HEK293T (cell line): ENCODE measurements at regions not wholly inside any gene's neighbourhood (a gene's known extent, or its start where the extent isn't known, plus 50 kb on each side); places are given as distances from the start of the nearest gene placed in this dataset.
"Not testable (repeated sequence)": the region's sequence is repeated elsewhere in the genome, so short reads cannot be mapped to it uniquely, and the experiment has no call there.

Experiments
- CTCF ChIA-PET: fragments of 350-600 bp; formaldehyde crosslinking; extraction: SDS; loops from one replicate; lab custom pipeline; 2021; ENCODE audit warnings: antibody characterized with exemption, inconsistent platforms; lab: Yijun Ruan, JAX
- POLR2A ChIA-PET: fragments of 350-600 bp; formaldehyde crosslinking; extraction: SDS; loops from one replicate; lab custom pipeline; 2020; ENCODE audit warnings: antibody characterized with exemption, inconsistent platforms; lab: Yijun Ruan, JAX
- DNase-seq: peaks from one replicate; pipeline ENCODE4 v3.0.0; 2012; ENCODE audit warnings: mixed read lengths; ENCODE audit errors: extremely low spot score
- ARNT ChIP-seq: fragments of 450-650 bp; IDR thresholded peaks from 2 replicates; pipeline ENCODE4 v1.6.1; 2017; ENCODE audit warnings: mild to moderate bottlenecking
- BHLHE40 ChIP-seq: fragments of 450-650 bp; IDR thresholded peaks from 2 replicates; pipeline ENCODE4 v1.6.1; 2016; ENCODE audit warnings: mild to moderate bottlenecking, moderate library complexity, borderline replicate concordance
- CTBP1 ChIP-seq: fragments of 450-650 bp; IDR thresholded peaks from 2 replicates; pipeline ENCODE4 v1.6.1; 2016; ENCODE audit warnings: borderline replicate concordance
- ELF4 ChIP-seq: fragments of 450-650 bp; IDR thresholded peaks from 2 replicates; pipeline ENCODE4 v1.6.1; 2017; ENCODE audit warnings: antibody characterized with exemption
- FOXA1 ChIP-seq: fragments of 450-650 bp; IDR thresholded peaks from 2 replicates; pipeline ENCODE4 v1.6.1; 2016; ENCODE audit warnings: mild to moderate bottlenecking
- FOXK2 ChIP-seq: fragments of 450-650 bp; IDR thresholded peaks from 2 replicates; pipeline ENCODE4 v1.6.1; 2016; ENCODE audit warnings: mild to moderate bottlenecking
- FOXM1 ChIP-seq: fragments of 450-650 bp; IDR thresholded peaks from 2 replicates; pipeline ENCODE4 v1.6.1; 2017; ENCODE audit warnings: mild to moderate bottlenecking, borderline replicate concordance
- HDGF ChIP-seq: fragments of 450-650 bp; IDR thresholded peaks from 2 replicates; pipeline ENCODE4 v1.6.1; 2017; ENCODE audit warnings: antibody characterized with exemption, borderline replicate concordance
- L3MBTL2 ChIP-seq: fragments of 450-650 bp; conservative IDR thresholded peaks from 2 replicates; pipeline ENCODE4 v1.6.1; 2016; ENCODE audit warnings: mild to moderate bottlenecking
- LEF1 ChIP-seq: fragments of 450-650 bp; IDR thresholded peaks from 2 replicates; pipeline ENCODE4 v1.6.1; 2017; ENCODE audit warnings: mild to moderate bottlenecking, borderline replicate concordance
- NFRKB ChIP-seq: fragments of 450-650 bp; IDR thresholded peaks from 2 replicates; pipeline ENCODE4 v1.6.1; 2016; ENCODE audit warnings: mild to moderate bottlenecking, moderate library complexity
- SP1 ChIP-seq: fragments of 450-650 bp; IDR thresholded peaks from 2 replicates; pipeline ENCODE4 v1.6.1; 2017
- SUZ12 ChIP-seq: fragments of 450-650 bp; IDR thresholded peaks from 2 replicates; pipeline ENCODE4 v1.6.1; 2016; ENCODE audit warnings: mild to moderate bottlenecking
- TARDBP ChIP-seq: fragments of 450-650 bp; IDR thresholded peaks from 2 replicates; pipeline ENCODE4 v1.6.1; 2016
- ZNF384 ChIP-seq: fragments of 450-650 bp; IDR thresholded peaks from 2 replicates; pipeline ENCODE4 v1.6.1; 2016
- TF ChIP-seq, protein P1 (sequence below): fragments of 450-650 bp; IDR thresholded peaks from 2 replicates; pipeline ENCODE4 v1.6.1; 2016

DNA sequence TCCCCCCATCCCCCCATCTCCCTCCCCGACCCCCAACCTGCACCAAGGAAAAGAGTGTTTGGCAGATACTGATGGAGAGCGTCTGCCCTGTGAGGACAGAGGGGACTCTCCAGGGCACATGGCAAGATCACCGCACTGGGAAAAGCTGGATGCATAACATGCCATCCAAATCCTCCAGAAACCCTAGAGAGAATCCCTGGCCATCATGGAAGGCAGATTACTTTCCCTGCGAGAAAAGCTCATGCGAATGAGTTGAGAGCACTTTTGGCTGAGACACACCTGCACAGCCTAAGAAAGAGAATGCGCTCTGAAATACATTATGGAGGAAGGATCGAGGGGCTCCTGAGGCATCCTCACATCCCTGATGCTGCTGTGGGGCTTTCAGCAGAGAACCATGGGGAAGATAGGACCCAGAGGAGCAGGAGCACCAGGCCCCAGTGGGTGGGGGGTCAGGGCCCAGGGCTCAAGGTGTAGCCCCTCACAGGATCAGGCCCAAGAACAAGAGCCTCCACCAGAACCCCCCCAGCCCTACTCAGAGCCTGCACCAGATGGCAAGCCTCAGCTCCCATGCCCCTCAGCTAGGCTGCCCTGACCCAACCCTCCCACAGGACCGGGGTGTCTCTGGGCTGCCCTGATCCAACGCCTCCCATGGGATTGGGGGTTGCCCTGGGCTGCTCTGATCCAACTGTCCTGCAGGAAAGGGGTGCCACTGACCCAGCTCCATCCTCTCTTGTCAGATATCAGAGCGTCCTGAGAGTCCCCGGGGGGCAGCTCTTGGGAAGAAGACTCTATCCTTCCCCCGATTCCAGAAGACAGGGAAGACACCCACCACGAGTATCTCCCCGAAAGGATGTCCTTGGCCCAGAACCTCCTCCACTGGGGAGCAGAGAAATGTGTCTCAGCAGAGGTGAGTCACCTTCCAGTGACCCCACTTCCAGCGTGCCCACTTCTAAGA lies 153.4 kb downstream of the NDUFA10 start:
- DNase-seq: no peak
- TF ChIP-seq SUZ12: no peak
- TF ChIP-seq L3MBTL2: no peak
- TF ChIP-seq HDGF: no peak
- no peak for TF ChIP-seq FOXK2
- no peak for TF ChIP-seq NFRKB
- no peak for TF ChIP-seq LEF1
- TF ChIP-seq BHLHE40: no peak
- TF ChIP-seq ELF4: no peak
- no peak for TF ChIP-seq SP1
- ChIA-PET CTCF (no interaction called here), POLR2A (no interaction called here)

DNA sequence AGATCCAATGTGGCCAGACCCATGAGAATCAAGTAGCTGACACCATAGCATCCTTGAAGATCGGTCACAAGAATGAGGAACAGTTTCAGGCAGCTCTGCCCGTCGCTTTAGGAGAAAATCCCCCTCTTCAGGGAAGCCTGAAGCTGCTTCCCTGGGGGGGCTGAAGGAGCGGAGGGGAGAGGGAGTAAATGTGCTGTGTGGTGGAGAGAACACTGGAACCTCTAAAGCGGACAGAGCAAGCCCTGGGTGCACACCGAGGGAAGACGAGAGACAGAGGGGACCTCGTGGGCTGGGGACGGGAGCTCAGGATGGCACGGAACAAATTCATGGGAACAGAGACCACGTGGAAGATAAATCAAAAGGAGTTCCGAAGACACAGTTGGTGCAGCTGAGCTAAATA lies 154.3 kb downstream of the NDUFA10 start:
- no peak for DNase-seq
- TF ChIP-seq HDGF (no peak), L3MBTL2 (no peak), CTBP1 (no peak)
- TF ChIP-seq, protein P1, sequence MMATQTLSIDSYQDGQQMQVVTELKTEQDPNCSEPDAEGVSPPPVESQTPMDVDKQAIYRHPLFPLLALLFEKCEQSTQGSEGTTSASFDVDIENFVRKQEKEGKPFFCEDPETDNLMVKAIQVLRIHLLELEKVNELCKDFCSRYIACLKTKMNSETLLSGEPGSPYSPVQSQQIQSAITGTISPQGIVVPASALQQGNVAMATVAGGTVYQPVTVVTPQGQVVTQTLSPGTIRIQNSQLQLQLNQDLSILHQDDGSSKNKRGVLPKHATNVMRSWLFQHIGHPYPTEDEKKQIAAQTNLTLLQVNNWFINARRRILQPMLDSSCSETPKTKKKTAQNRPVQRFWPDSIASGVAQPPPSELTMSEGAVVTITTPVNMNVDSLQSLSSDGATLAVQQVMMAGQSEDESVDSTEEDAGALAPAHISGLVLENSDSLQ: no peak
- ChIA-PET CTCF (no interaction called here), POLR2A (no interaction called here)

DNA sequence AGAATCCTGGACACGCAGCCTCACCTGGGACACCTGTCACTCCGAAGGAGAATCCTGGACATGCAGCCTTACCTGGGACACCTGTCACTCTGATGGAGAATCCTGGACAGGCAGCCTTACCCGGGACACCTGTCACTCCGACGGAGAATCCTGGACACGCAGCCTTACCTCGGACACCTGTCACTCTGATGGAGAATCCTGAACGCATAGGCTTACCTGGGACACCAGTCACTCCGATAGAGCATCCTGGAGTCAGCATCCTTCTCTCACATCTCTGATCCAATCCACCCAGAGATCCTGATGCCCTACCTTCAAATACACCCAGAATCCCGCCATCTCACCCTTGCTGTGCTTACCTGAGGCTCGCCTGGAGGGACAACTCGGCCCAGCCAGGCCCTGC lies 154.9 kb downstream of the NDUFA10 start:
- ChIA-PET POLR2A (no interaction called here), CTCF (no interaction called here)
- TF ChIP-seq TARDBP (no peak), SUZ12 (no peak), ZNF384 (no peak), LEF1 (no peak), BHLHE40 (no peak), ELF4 (no peak), CTBP1 (no peak), SP1 (no peak), HDGF (no peak), FOXA1 (no peak)
- DNase-seq: no peak

DNA sequence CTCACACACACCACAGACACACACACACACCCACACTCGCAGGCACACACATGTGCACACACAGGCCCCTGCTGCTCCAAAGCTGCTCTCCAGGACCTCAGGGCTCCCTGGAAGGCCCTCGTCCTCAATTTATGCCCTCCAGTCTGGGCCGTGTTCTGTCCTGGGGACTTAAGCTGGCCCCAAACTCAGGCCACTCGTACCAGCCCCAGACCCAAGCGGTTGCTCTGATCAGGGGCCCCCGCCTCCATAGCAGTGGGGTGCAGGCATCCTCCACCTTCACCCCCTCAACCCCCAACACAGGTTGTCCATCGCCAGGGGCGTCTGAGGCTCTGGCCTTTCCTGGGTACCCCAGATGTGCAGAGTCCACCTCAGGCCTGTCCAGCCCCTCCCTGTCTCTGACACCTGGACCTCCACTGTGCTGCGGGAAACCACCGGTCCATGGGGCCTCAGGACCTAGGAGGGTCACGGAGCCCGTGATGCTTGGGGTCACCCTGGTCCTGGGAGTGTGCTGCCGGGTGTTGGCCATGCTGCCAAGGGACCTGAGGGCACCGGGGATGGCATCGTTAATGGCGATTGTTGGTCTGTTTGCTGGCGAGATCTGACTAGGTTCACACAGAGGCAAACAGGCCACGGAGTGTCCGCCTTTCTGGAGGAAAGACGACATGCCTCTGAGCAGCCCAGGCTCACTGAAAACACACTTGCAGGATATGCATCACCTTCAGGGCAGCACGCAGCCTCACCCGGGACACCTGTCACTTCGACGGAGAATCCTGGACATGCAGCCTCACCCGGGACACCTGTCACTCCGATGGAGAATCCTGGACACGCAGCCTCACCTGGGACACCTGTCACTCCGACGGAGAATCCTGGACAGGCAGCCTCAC lies 155.6 kb downstream of the NDUFA10 start:
- CTCF ChIA-PET: no interaction called here
- TF ChIP-seq ARNT (no peak), FOXK2 (no peak), SUZ12 (no peak), SP1 (no peak), FOXM1 (no peak), L3MBTL2 (no peak), HDGF (no peak), CTBP1 (no peak), LEF1 (no peak), NFRKB (no peak), FOXA1 (no peak), ELF4 (no peak), BHLHE40 (no peak), ZNF384 (no peak), TARDBP (no peak)
- TF ChIP-seq, protein P1: no peak
- DNase-seq: no peak
- POLR2A ChIA-PET: no interaction called here

DNA sequence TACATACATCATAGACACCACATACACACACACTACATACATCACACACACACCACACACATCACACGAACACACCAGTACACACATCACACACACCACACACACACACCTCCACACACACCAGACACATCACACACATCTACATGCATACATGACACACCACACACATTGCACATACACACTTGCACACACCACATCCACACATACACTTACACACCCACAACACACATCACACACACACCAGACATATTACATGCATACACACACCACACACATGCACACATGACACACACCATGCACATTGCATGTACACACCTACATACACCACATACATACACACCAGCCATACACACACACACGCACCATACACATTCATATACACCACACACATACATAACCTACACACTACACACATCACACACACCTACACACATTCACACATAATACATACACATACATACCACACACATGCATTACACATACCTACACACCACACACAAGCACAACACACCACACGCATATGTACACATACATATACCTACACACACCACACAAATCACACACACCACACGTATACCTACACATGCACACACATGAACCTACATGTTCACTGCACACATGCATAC lies 156.5 kb downstream of the NDUFA10 start:
- POLR2A ChIA-PET: no interaction called here
- CTCF ChIA-PET: no interaction called here

DNA sequence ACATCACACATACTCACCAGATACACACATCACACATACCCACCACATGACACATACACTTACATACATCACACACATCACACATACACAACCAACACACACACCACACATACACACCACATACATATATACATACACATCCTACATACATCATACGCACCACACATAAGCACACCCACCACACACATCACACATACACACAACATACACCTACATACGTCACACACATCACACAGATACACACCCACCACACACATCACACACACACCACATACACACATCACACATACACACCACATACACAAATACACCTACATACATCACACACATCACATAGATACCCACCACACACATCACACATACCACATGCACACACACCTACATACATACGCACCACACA lies 158.4 kb downstream of the NDUFA10 start:
- ChIA-PET POLR2A (no interaction called here), CTCF (no interaction called here)
- TF ChIP-seq FOXM1: no peak
- DNase-seq: no peak

More for the DNA sequence above, 156.5 kb downstream of the NDUFA10 start:
- no peak for DNase-seq
- TF ChIP-seq ARNT: no peak
- no peak for TF ChIP-seq L3MBTL2
- TF ChIP-seq ELF4: no peak

DNA sequence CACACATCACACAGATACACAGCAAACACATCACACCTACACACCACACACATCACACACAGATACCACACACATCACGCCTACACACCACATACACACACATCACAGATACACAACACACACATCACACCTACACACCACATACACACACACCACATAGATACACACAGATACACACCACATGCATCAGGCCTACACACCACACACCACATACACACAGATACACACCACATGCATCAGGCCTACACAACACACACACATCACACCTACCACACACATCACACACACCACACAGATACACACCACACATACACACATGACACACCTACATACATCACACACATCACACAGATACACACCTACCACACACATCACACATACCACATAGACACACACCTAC lies 158.8 kb downstream of the NDUFA10 start:
- ChIA-PET CTCF (no interaction called here), POLR2A (no interaction called here)
- no peak for DNase-seq
- no peak for TF ChIP-seq NFRKB
- TF ChIP-seq CTBP1: no peak
- TF ChIP-seq ZNF384: no peak
- TF ChIP-seq BHLHE40: no peak
- TF ChIP-seq ELF4: no peak
- TF ChIP-seq, protein P1: no peak
- no peak for TF ChIP-seq ARNT
- TF ChIP-seq SP1: no peak
- no peak for TF ChIP-seq L3MBTL2

DNA sequence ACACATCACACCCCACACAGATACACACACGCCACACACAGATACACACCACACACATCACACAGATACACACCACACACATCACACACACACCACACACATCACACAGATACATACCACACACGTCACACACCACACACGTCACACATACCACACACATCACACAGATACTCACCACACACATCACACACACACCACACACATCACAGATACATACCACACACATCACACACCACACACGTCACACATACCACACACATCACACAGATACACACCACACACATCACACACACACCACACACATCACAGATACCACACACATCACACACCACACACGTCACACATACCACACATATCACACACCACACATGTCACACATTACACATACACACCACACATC lies 159.3 kb downstream of the NDUFA10 start:
- POLR2A ChIA-PET, DNase-seq, CTCF ChIA-PET: not testable (repeated sequence)
